WERI-Rb-1 (cell line): ENCODE measurements at regions not wholly inside any gene's neighbourhood (a gene's known extent, or its start where the extent isn't known, plus 50 kb on each side); places are given as distances from the start of the nearest gene placed in this dataset.
"Not testable (repeated sequence)": the region's sequence is repeated elsewhere in the genome, so short reads cannot be mapped to it uniquely, and the experiment has no call there.

Source experiments
- DNase-seq: peaks from one replicate; pipeline ENCODE4 v3.0.0-alpha.2; 2020
- H3K27ac ChIP-seq: fragments of 250-450 bp; sonication (Bioruptor Pico); 2 replicates; pipeline ENCODE4 v1.5.1; 2020; ENCODE audit warnings: mild to moderate bottlenecking, moderate library complexity
- H3K27me3 ChIP-seq: fragments of 250-450 bp; sonication (Bioruptor Pico); 2 replicates; pipeline ENCODE4 v1.5.1; 2021; ENCODE audit warnings: mild to moderate bottlenecking, low read depth, moderate library complexity; ENCODE audit not compliant: insufficient read depth, severe bottlenecking
- H3K36me3 ChIP-seq: fragments of 250-450 bp; sonication (Bioruptor Pico); 2 replicates; pipeline ENCODE4 v1.5.1; 2020; ENCODE audit warnings: mild to moderate bottlenecking, moderate library complexity
- H3K4me3 ChIP-seq: 2 replicates; pipeline ENCODE4 v1.5.1; 2011; ENCODE audit warnings: low read depth, mild to moderate bottlenecking, control low read depth, low read length
- H3K9me3 ChIP-seq: fragments of 250-450 bp; sonication (Bioruptor Pico); 2 replicates; pipeline ENCODE4 v1.5.1; 2021; ENCODE audit warnings: mild to moderate bottlenecking, moderate library complexity; ENCODE audit not compliant: severe bottlenecking
- TF ChIP-seq, protein P1 (sequence below): IDR thresholded peaks from 2 replicates; pipeline ENCODE4 v1.5.1; 2011; ENCODE audit warnings: low read depth, mild to moderate bottlenecking, control low read depth, inconsistent platforms, low read length

DNA sequence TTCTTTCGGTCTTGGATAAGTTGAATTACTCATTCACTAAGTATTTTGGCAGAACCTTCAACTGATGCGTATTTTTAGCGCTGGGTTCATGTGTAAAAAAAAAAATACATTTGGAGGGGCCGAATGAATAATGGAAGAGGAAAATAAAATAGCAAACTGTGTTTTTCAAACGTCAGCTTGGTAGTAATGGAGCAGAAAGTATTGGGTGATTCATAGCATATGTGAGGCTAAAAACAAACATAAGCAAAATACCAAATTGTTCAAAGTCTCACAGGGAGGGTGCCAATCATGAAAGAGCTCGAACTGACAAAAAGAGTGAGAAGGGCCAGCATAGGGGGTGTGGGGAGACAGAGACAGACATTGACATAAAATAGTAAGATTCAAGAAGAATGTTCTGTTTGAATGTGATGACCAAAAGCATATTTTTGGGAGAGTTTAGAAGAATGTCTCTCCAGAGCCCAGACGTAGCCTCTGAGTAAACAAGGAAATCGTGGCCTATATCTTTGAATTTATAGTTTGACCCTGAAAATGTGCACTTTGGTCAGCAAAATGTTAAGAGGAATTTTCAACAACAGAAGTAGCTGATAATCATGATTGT lies 174.9 kb upstream of the HMHB1 start:
- no peak overlapping the region for H3K4me3 ChIP-seq
- H3K9me3 ChIP-seq = no peaks in the 10 kb centered on the region
- H3K27ac ChIP-seq = no peak overlapping the region
- no peaks in the 10 kb centered on the region for H3K36me3 ChIP-seq
- no peak for DNase-seq
- TF ChIP-seq, protein P1, sequence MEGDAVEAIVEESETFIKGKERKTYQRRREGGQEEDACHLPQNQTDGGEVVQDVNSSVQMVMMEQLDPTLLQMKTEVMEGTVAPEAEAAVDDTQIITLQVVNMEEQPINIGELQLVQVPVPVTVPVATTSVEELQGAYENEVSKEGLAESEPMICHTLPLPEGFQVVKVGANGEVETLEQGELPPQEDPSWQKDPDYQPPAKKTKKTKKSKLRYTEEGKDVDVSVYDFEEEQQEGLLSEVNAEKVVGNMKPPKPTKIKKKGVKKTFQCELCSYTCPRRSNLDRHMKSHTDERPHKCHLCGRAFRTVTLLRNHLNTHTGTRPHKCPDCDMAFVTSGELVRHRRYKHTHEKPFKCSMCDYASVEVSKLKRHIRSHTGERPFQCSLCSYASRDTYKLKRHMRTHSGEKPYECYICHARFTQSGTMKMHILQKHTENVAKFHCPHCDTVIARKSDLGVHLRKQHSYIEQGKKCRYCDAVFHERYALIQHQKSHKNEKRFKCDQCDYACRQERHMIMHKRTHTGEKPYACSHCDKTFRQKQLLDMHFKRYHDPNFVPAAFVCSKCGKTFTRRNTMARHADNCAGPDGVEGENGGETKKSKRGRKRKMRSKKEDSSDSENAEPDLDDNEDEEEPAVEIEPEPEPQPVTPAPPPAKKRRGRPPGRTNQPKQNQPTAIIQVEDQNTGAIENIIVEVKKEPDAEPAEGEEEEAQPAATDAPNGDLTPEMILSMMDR = no peak
- no peaks in the 10 kb centered on the region for H3K27me3 ChIP-seq

DNA sequence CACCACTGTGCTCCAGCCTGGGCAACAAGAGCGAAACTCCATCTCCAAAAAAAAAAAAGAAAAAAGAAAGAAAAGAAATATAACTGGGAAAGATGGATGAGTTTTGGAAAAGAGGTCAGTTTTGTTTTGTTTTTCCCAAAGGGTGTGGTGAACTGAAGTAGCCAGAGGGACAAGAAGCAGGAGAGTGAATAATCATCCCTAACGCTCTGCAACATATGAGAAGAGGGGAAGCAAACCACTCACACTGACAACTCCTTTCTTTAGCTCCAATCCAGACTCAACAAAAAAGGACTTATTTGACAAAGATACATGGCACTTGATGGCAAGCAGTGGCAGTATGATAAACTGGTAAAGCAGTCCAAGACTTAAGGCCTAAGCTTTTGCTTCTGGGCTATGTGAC lies 176.1 kb upstream of the HMHB1 start:
- Histone ChIP-seq H3K4me3 (no peak overlapping the region), H3K36me3 (no peaks in the 10 kb centered on the region), H3K9me3 (no peaks in the 10 kb centered on the region), H3K27me3 (no peaks in the 10 kb centered on the region), H3K27ac (no peak overlapping the region)
- DNase-seq = no peak
- TF ChIP-seq, protein P1 = no peak

DNA sequence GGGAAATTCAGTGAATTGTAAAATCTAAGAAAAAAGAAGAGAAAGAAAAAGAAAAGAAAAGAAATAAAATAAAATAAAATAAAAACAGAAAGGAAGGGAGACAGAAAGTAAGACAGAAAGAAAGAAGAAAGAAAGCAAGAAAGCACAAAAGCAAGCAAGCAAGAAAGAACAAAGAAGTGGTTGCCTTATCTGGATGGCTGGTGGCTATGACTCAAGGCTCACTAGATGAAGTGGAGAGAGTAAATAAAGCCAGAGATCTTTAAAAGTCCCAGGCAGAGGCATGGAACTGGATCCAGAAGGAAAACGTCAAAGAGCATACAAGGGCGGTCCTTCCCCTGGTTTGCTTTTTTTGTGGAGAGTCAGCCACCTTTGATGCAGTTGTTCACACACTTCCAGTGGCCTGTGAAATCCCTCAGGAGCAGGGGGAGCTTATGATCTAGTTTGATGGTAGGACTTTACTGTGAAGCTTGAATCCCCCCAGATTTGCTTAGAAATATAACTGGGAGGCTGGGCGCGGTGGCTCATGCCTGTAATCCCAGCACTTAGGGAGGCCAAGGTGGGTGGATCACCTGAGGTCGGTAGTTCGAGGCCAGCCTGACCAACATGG lies 176.7 kb upstream of the HMHB1 start:
- no peaks in the 10 kb centered on the region for H3K27me3 ChIP-seq
- no peak overlapping the region for H3K27ac ChIP-seq
- H3K4me3 ChIP-seq = no peak overlapping the region
- TF ChIP-seq, protein P1 = no peak
- no peak for DNase-seq
- no peaks in the 10 kb centered on the region for H3K9me3 ChIP-seq
- no peaks in the 10 kb centered on the region for H3K36me3 ChIP-seq

DNA sequence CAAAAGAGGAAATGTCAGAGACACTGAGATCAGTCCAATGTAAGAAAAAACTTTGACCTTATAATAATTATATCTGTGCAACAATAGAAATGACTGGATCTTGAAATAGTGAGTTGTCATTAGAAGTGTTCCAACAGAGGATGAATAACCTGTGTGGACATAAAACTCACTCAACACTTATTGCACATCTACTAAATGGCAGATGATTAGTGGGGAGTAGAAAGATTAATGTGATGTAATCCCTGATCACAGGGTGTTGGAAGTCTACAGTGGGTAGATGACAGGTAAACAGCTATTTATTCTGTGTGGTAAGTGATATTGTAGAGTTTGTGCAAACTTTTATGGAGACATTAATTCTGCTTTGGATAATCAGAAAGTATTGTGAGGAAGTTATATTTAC lies 177.3 kb upstream of the HMHB1 start:
- Histone ChIP-seq H3K36me3 (no peaks in the 10 kb centered on the region), H3K27ac (no peak overlapping the region), H3K27me3 (no peaks in the 10 kb centered on the region), H3K9me3 (no peaks in the 10 kb centered on the region), H3K4me3 (no peak overlapping the region)
- TF ChIP-seq, protein P1 = no peak
- no peak for DNase-seq

DNA sequence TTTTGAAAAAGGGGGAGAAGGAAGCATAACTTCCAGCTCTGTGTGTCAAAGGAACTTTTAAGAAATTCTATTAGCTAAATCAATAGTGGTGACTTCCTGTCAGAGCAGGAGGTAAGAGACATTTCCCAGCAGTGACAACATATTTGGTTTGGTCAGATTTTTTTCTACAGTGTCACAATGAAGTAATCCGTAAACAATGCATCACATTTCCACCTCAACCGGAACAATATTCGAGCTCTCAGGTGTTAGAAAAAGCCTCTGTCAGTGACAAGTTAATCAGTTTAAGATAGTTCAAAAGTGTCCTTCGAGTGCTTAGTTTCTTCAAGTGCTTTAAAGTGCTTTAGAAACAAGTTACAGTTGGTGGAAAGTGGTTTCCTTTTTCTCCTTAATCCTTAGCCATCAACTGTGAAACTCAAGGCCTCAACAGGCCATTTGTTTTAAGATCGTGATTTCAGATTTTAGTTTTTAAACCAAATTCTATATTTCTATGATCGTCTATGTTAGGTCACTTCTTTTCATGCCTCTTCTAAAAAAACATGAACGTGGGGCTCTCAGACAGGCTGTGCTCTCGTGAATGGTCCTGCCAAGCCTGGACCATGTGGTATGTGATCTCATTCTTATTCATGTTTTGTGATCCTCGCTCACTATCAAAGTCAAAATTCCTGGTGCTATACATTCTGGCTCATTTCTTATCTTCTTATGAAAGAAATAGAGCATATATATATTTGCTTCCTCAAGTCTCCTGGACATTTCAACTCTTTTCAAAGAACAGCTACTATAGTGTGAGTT lies 181.9 kb upstream of the HMHB1 start:
- H3K27ac ChIP-seq = no peak overlapping the region
- H3K27me3 ChIP-seq = no peaks in the 10 kb centered on the region
- H3K36me3 ChIP-seq = no peaks in the 10 kb centered on the region
- TF ChIP-seq, protein P1 = no peak
- DNase-seq = no peak
- H3K4me3 ChIP-seq = no peak overlapping the region
- H3K9me3 ChIP-seq = no peaks in the 10 kb centered on the region

DNA sequence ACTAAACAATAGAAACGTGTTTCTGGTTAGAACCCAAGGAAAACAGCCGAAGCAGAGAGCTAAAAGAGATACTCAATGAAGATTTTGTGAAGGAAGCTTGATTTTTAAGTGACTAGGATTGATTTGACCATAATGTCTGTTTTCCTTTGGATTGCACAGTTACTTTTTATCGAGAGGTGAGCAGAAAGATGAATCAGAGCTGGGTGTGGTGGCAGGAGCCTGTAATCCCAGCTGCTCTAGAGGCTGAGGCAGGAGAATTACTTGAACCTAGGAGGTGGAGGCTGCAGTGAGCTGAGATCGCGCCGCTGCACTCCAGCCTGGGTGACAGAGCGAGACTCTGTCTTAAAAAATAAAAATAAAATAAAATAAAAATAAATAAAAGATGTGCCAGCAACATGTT lies 186.9 kb upstream of the HMHB1 start:
- not testable (repeated sequence) for H3K27ac ChIP-seq, H3K4me3 ChIP-seq, H3K9me3 ChIP-seq, H3K36me3 ChIP-seq, DNase-seq, H3K27me3 ChIP-seq
